HPDE6-E6E7 (cell line): ENCODE measurements at regions not wholly inside any gene's neighbourhood (a gene's known extent, or its start where the extent isn't known, plus 50 kb on each side); places are given as distances from the start of the nearest gene placed in this dataset.
"Not testable (repeated sequence)": the region's sequence is repeated elsewhere in the genome, so short reads cannot be mapped to it uniquely, and the experiment has no call there.

Experiments
- DNase-seq: peaks from one replicate; pipeline ENCODE4 v3.0.0; 2011; ENCODE audit warnings: missing footprints; ENCODE audit errors: extremely low spot score

DNA sequence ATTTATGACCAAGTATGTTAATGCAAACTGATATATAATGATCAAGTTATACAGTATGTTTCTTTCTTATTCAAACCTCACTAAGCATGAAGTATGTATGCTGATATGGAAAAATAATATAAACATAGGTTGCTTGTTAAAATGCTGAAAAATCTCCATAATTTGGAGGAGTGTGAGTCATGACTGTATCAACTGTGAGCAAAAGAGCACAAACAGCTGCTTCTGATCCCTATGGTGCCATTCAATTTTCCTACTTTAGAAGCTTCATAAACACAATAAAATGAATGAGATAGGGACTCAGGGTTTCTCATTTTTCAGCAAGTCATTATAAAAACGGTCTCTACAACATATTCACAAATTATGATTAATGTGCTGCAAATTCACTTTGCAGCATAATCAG, 129.9 kb upstream of the TFPI start:
- DNase-seq, result no peak

DNA sequence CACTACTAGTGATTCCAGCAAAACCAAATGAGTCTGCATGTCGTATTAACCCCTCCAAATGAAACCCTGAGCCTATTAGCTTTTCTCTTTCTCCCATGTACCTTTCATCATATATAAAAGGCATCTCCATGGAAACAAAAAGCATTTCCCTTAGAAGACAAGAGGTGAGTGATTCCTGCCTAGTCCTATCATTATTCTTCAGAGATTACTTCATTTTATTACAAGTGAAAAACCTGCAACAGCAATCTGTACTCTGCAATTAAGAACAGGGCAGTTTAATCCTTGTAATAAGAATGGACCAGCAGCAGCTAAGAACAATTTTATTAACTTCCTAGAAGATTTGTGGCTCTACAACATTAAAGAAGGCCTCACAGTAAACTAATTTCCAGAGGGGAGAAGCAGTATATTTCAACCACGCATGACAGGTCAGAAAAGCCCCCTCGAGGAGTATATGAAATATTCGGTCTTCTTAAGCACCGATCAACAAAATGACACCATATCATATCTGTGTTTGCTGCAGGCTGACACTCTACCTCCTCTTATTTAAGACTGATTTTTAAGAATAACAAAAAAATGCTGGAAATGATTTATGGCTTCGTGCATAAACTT, 132.3 kb upstream of the TFPI start:
- no peak for DNase-seq

DNA sequence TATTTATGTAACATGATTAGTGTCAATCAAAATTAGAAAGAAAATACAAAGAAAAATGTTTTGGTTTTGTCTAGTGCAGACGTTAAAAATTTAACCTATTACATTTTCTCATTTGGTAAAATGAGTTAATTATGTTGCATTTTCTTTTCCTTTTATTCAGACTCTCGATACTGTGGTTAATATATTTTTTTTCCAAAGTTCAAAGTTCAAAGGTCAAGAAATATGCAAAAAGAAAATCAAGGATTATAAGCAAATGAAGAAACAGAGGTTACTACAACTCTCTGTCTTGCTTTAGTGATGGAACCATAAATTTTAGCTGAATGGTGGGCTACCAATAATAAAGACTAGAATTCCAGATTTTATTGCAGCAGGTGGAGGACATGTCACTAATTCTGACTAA, 133.3 kb upstream of the TFPI start:
- no peak for DNase-seq

DNA sequence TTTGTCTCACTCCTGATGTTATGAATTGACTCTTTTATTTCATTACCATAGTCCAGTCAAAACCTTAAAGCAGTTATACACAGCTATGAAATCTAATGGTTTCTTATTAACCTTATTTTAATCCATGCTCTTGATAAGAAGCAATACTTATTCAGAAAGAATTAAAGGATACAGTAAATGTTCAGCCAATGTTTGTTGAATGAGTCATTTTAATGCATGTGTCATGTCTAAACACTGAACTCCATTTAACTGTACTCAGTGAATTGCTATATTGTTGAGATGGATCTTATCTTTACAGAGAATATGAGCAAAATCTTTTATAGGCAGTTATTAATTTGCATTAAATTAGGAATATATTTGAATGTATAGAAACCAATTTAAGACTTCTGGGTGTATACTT, 135.1 kb upstream of the TFPI start:
- DNase-seq, result peak; percentile 16

DNA sequence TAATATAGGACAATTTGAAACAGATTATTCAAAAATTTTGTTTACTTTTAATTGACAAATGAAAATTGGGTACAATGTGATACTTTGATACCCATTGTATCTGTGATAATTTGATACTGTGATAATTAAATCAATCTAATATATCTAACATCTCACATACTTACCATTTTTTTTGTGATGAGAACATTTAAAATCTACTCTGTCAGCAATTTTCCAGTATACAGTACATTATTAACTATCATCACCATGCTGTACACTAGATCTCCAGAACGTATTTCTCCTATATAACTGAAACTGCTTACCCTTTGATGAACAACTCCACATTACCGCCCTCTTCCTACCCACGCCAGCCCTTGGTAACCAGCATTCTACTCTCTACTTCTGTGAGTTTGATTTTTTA, 139.7 kb upstream of the TFPI start:
- no peak for DNase-seq

DNA sequence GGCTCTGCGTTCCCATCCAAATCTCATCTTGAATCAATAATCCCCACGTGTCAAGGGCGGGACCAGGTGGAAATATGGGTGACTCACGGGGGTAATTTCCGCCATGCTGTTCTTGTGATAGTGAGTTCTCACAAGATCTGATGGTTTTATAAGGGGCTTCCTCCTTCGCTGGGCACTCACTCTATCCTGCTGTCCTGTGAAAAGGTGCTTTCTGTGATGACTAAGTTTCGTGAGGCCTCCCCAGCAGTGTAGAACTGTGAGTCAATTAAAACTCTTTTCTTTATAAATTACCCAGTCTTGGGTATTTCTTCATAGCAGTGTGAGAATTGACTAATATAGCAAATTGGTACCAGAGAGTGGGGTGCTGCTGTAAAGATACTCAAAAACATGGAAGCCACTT, 142.4 kb upstream of the TFPI start:
- DNase-seq, result not testable (repeated sequence)

DNA sequence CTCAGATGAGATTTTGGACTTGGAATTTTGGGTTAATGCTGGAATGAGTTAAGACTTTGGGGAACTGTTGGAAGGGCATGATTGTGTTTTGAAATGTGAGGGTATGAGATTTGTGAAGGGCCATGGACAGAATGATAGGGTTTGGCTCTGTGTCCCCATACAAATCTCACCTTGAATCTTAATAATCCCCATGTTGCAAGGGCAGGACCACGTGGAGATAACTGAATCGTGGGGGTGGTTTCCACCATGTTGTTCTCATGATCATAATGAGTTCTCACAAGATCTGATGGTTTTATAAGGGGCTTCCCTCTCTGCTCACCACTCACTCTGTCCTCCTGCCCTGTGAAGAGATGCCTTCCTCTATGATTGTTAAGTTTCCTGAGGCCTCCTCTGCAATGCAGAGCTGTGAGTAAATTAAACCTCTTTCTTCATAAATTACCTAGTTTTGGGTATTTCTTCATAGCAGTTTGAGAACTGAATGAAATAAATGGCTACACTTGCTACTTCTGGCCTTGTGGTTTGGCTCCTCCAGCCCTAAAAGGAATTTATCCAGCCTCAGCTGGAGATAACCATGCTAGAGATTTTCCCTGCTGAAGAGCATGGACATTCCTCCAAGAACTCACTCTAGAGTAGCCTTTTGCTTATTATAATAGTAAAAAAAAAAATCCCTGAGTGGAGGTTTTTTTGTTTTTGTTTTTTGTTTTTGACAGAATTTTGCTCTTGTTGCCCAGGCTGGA, 144.3 kb upstream of the TFPI start:
- DNase-seq, result no peak

DNA sequence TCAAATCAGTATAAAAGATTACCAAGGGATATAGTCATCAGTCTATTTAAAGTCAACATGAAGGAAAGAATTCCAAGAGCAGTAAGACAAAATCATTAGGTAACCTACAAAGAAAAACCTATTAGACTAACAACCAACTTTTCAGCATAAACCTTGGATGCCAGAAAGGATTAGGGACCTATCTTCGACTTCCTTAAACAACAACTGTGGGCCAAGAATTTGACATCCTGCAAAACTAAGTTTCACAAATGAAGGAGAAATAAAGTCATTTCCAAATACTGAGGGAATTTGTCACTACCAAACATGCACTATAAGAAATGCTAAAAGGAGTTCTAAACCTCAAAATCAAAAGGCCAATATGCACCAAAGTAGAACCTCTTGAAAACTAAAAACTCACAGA, 147.9 kb upstream of the TFPI start:
- DNase-seq, result no peak

DNA sequence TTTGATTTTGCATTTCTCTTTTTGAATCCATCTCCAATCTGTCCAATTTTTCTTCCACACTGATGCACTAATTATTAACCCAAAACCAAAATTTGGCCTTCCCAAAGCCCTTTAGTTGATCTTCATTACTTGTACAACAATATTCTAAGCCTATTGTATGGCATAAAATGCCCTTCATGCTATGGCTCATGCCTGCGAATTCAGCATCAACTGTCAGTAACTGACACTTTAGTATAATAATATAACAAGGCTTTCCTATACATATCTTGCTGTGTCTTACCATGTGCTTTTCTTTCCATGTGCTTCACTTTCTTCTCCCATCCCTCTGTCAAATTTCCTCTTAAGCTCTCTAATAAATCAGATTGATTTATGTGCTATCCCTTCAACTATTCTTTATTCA, 154.0 kb upstream of the TFPI start:
- DNase-seq, result no peak

DNA sequence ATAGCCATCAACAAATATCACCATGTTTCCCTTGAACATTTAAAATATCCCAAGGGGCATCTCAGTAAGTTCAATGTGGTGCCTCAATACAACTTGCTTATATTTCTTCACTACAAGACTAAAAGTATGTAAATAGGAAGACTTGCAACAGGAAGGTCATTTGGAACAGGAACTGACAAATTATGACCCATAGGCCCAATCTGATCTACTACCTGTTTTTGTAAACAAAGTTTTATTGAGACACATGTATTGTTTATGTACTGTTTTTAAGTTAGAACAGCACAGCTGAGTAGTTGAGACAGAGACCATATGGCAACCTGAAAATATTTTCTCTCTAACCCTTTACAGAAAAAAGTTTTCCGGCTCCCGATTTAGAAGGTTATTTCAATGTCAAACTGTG, 154.8 kb upstream of the TFPI start:
- DNase-seq, result no peak

DNA sequence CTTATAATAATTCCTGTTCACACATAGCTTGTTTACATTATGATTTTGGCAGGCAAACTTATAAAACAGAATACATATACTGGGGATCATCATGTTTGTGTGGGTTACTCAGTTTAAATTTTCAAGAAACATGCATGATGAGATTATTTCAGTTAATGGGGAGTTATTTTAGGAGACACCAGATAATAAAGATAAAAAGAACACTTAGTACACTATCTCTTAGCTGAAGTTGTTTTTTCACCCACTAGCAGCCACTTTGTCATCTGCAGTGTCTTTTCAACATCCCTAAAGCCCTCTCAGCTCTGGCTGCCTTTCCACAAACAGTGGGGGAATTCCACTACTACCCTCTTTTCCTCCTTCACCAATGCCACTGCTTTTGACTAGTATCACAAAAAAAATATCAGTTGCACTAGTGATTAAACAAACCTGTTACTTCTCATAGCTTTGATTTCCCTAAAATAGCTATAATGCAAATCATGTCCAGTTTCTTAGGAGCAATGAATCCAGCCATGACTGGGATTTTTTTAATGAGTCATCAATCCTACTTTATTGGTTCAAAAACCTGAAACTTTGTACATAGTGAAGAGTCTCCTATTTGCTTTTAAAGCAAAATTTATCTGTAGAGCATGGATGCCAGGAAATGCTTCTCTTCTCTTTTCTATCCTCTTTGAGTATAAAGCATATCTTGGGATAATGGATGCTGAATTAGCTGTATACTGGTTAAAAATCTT, 156.7 kb upstream of the TFPI start:
- DNase-seq, result no peak

DNA sequence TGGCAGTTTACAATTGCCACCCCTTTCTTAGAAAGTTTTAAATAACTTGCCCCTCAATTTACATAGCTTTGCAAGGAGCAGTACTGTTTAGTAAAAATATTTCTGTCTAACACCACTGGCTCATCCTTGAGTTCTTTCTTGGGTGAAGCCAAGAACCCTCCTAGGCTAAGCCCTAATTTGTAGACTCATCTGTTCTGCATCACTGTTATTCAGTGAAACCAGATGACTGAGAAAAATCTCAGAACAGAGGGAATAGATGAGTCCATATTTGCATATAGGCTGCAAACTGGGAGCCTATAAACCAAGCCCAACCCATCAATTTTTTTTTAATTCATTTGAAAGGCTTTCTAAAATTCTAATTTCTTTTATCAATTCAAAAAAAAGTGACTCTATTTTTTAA, 161.4 kb upstream of the TFPI start:
- no peak for DNase-seq

DNA sequence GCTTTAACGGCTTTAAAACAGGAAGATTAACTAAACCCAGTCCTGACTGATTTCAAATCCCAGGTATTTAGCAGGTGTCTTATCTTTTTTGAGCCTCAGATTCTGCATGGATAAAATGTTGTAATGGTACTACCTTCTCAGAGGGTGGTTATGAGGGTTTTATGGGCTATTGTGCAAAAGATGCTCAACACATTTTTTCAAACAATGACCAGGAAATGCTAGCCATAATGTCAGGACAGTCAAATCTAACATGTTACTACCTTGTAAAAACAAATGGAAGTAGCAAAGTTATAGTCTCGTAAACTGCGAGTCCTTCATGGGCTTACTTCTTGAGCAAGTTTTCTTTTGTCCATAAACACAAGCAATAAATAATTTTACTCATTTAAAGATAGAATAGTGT, 162.1 kb upstream of the TFPI start:
- DNase-seq, result no peak

DNA sequence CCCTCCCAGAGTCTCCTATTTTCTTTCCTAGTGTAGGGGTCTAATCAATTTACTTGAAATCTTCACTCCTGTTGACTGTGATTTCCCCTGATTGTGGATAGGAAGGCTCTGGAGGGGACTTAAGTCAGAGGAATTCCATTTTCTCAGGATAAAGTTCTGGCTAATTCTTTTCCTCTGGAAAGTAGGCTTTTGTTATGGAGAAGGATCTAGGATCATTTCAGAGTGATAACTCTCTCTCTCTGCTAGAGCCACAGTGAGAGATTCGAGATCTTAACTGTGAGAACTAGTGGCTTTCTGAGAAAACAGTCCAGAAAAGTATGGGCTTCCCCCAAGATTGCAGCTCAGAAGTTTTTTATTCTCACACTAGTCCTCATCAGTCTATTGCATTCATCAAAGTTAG, 163.9 kb upstream of the TFPI start:
- no peak for DNase-seq

DNA sequence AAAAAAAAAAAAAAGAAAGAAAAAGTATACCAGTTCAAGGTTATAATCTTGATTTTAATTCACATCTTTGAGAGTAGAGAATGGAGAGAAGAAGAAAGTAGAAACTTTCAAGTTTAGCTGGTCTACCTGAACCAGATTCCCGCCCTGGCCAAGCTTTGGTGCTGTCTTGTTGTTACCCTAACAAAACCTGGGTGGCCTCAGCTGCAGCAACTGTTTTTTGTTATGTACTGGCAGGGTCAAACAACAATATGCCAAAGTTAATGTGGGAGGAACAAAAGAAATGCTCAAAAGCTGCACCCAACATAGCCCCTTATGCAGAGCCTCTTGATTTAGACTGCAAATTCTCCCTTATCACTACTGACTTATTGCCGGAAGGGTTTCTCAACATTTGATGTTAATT, 165.3 kb upstream of the TFPI start:
- DNase-seq, result no peak

DNA sequence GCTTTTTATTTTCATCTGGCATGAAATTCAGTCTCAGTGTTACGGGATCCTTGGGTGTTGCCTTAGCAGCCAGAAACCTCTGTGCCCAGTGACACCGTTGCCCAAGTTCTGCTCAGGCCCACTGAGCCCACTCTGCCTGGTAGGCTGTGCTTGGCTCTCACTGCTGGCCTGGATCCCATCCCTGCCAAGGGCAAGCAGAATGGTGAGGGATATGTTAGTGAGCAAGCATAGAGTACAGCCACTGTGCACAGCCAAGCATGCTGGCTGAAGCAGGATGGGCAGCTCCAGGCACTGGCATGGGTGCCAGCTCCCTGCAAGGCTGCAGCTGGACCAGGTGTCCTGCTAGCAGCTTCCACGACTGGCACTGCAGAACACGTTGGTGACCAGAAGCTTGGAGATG, 194.7 kb upstream of the TFPI start:
- DNase-seq, result no peak

DNA sequence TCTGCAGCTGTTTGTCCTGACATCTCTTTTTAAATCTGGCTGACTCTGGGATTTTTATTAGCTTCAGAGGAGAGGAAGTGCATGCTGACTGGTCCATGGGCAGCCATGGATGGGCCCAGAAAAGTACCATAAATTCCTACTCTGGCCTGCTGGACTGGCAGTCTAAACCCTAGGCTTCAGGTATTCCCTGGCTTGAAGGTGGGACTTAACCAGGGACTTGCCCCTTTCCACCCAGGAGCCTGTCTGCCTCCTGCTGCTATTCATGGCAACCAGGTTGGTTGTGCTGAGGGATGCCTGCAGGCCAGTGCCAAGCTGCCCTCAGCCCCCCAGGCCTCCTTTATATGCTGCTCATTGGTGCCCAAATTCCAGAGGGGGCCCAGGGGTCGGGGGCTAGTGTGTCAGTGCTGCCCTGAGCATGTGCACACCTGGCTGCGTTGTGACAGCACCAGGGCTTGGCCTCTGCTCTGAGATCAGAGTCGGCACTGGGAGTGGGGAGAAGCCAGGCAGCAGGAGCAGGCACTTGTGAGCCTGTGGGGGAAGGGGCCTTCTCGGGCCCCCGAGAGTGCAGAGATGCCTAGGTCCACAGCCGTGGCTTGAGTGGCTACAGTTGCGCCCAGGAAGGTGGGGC, 195.7 kb upstream of the TFPI start:
- DNase-seq, result no peak

DNA sequence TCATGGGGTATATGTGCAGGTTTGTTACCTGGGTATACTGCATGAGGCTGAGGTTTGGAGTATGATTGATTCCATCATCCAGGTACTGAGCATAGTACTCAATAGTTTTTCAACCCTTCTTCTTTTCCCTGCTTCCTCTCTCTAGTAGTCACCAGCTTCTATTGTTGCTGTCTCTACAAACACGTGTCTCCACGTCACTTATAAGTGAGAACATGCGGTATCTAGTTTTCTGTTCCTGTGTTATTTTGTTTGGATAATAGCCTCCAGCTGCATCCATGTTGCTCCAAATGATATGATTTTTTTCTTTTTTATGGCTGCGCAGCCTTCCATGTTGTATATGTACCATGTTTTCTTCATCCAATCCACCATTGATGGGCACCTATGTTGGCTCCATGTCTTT, 214.8 kb upstream of the TFPI start:
- DNase-seq, result no peak

DNA sequence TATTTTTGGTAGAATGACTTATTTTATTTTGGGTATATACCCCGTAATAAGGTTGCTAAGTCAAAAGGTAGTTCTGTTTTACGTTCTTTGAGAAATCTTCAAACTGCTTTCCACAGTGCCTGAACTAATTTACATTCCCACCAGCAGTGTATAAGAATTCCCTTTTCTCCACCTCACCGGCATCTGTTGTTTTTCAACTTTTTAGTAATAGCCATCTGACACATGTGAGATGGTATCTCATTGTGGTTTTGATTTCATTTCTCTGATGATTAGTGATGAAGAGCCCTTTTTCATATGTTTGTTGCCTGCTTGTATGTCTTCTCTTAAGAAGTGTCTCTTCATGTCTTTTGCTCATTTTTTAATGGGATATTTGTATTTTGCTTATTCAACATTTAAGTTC, 215.2 kb upstream of the TFPI start:
- no peak for DNase-seq

DNA sequence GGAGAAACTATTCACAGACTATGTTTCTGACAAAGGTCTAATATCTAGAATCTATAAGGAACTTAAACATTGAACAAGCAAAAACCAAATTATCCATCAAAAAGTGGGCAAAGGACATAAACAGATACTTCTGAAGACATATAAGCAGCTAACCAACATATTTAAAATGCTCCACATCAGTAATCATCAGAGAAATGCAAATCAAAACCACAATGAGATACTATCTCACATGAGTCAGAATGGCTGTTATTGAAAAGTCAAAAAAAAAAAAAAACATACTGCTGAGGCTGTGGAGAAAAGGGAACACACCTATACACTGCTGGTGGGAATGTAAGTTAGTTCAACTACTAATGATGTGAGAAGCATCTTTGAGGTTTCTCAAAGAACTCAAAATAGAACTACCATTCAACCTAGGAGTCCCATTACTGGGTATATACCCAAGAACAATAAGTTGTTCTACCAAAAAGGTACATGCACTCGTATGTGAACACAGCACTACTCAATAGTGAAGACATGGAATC, 220.4 kb upstream of the TFPI start:
- no peak for DNase-seq

DNA sequence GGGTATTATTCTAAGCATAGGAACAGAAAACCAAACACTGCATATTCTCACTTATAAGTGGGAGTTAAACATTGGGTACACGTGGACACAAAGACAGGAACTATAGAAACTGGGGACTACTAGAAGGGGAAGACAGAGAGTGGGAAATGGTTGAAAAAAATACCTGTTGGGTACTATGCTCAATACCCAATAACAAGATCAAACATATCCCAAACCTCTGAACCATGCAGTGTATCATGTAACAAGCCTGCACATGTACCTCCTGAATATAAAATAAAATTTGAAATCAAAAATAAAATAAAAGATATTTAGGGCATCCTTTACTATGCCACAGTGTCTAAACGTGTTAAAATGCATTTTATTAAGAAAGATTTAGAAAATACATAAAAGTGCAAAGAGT, 221.0 kb upstream of the TFPI start:
- DNase-seq, result no peak

DNA sequence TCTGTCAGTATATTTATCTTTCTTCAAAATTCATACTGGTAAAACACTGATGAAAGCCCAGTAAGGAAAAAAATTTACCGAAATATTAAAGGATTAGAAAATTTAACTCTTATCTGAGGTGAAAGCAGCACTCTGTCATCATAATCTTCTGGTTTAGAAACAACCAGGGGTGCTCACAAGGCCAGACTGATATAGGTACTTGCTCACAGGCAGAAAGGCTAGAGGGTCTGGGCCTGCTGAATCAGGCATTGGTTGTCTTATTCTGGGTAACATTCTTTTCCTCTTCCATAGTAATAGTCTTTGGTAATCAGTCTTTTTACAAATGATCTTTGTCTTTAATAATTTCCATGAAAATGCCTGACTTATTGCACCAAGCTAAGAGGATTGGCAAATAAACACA, 221.4 kb upstream of the TFPI start:
- no peak for DNase-seq

DNA sequence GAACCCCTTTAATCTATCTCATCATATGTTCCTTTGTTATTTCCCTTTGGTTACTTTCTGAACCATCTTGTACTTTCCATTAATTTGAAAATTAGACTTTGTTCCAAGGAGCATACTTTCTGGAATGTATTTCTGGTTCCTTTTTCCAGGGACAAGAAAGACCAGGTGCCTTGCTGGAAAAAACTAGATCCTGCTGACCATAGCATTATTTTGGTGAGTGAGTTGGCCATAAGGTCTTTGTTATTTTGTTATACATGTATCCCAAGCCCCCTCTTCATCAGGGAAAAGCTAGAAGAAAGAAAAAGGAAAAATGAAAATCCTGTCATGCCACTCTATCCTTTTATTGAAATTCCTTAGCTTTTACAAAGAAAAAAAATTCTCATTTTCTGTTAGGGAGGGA, 228.1 kb upstream of the TFPI start:
- DNase-seq, result no peak
